GM12874 (cell line): ENCODE measurements at regions not wholly inside any gene's neighbourhood (a gene's known extent, or its start where the extent isn't known, plus 50 kb on each side); places are given as distances from the start of the nearest gene placed in this dataset.

Experiments
- CTCF ChIP-seq: IDR thresholded peaks from 2 replicates; pipeline ENCODE4 v1.5.1; 2011; ENCODE audit warnings: low read depth, mild to moderate bottlenecking, control low read depth, low read length, moderate library complexity; ENCODE audit not compliant: insufficient read depth

GRCh38 chr5:34576891-34577666, 79.0 kb upstream of the RAI14 start:
- no peak for TF ChIP-seq CTCF

GRCh38 chr5:34578962-34579361, 77.2 kb upstream of the RAI14 start:
- no peak for TF ChIP-seq CTCF

- no peak for TF ChIP-seq CTCF
These were observed 75.1 kb upstream of the RAI14 start for GRCh38 chr5:34580983-34581382.

GRCh38 chr5:34582371-34582770, 73.8 kb upstream of the RAI14 start:
- no peak for TF ChIP-seq CTCF

GRCh38 chr5:34583167-34583566, 73.0 kb upstream of the RAI14 start:
- no peak for TF ChIP-seq CTCF

- no peak for TF ChIP-seq CTCF
These were observed 72.0 kb upstream of the RAI14 start for GRCh38 chr5:34584165-34584564.

GRCh38 chr5:34585601-34586104, 70.5 kb upstream of the RAI14 start:
- TF ChIP-seq CTCF = no peak
